Suprapubic skin (tissue), 4 donors: ENCODE measurements at regions not wholly inside any gene's neighbourhood (a gene's known extent, or its start where the extent isn't known, plus 50 kb on each side); places are given as distances from the start of the nearest gene placed in this dataset.

Experiments
- DNase-seq, 2 donors: peaks; one replicate each; pipeline ENCODE4 v3.0.0-alpha.2; 2019; ENCODE audit warnings: low spot score in 2 of 2
- H3K27ac ChIP-seq: fragments of 200-600 bp; sonication (generic); one replicate; pipeline ENCODE4 v1.5.1; 2019
- H3K27me3 ChIP-seq: fragments of 200-600 bp; sonication (generic); one replicate; pipeline ENCODE4 v1.5.1; 2019
- H3K36me3 ChIP-seq: fragments of 200-600 bp; sonication (generic); one replicate; pipeline ENCODE4 v1.5.1; 2019
- H3K4me1 ChIP-seq: fragments of 200-600 bp; sonication (generic); one replicate; pipeline ENCODE4 v1.5.1; 2019
- H3K4me3 ChIP-seq: fragments of 200-600 bp; sonication (generic); one replicate; pipeline ENCODE4 v1.5.1; 2019; ENCODE audit warnings: mild to moderate bottlenecking
- H3K9me3 ChIP-seq: fragments of 200-600 bp; sonication (generic); one replicate; pipeline ENCODE4 v1.5.1; 2019
- CTCF ChIP-seq, 2 donors: fragments of 200-600 bp in 1 of 2; fragments of 450-650 bp in 1 of 2; sonication (generic) in 1 of 2; IDR thresholded peaks; one replicate each; pipeline ENCODE4 v1.5.1; 2016 to 2019; ENCODE audit warnings: antibody characterized with exemption in 2 of 2, mild to moderate bottlenecking in 1 of 2, moderate library complexity in 1 of 2
- EP300 ChIP-seq: sonication (generic); formaldehyde crosslinking; IDR thresholded peaks from one replicate; pipeline ENCODE4 v1.6.1; 2017; ENCODE audit warnings: antibody characterized with exemption
- POLR2A ChIP-seq, 2 donors: fragments of 450-650 bp; IDR thresholded peaks; one replicate each; pipeline ENCODE4 v1.6.1; 2017; ENCODE audit warnings: antibody characterized with exemption in 2 of 2, mild to moderate bottlenecking in 2 of 2, moderate library complexity in 2 of 2
- POLR2AphosphoS5 ChIP-seq, 3 donors: sonication (generic); formaldehyde crosslinking; IDR thresholded peaks; one replicate each; pipeline ENCODE4 v1.6.1; 2017; ENCODE audit warnings: antibody characterized with exemption in 3 of 3
- WGBS: methylation state at CpG from one replicate; pipeline ENCODE4 v1.1.5; 2018; 5-methylcytosine and 5-hydroxymethylcytosine counted together

- H3K4me3 ChIP-seq, result no peak overlapping the region
- 68% methylated on average over 6 of the region's 6 CpGs for WGBS
- no peaks in the 10 kb centered on the region for H3K36me3 ChIP-seq
- H3K27ac ChIP-seq, result no peak overlapping the region
- TF ChIP-seq POLR2A (IDR thresholded peaks at IDR 0.05) (no peak), POLR2AphosphoS5 (IDR thresholded peaks at IDR 0.05) (no peak), EP300 (no peak), CTCF (IDR thresholded peaks at IDR 0.05) (no peak)
- no peaks in the 10 kb centered on the region for H3K27me3 ChIP-seq
- no peaks in the 10 kb centered on the region for H3K9me3 ChIP-seq
- no peak for DNase-seq
- no peaks in the 10 kb centered on the region for H3K4me1 ChIP-seq
These were observed 283.6 kb downstream of the TMX3 start for GRCh38 chr18:68431111-68431921.

- Histone ChIP-seq H3K36me3 (no peaks in the 10 kb centered on the region), H3K4me1 (no peaks in the 10 kb centered on the region), H3K9me3 (no peaks in the 10 kb centered on the region), H3K27me3 (no peaks in the 10 kb centered on the region), H3K4me3 (no peak overlapping the region), H3K27ac (no peak overlapping the region)
- TF ChIP-seq POLR2A (IDR thresholded peaks at IDR 0.05) (no peak), EP300 (no peak), POLR2AphosphoS5 (IDR thresholded peaks at IDR 0.05) (no peak), CTCF (IDR thresholded peaks at IDR 0.05) (no peak)
- no peak for DNase-seq
- 63% methylated on average over 2 of the region's 2 CpGs for WGBS
These were observed 285.1 kb downstream of the TMX3 start for GRCh38 chr18:68429841-68430240.

GRCh38 chr18:68429111-68429510 lies 285.8 kb downstream of the TMX3 start:
- Histone ChIP-seq H3K27me3 (no peaks in the 10 kb centered on the region), H3K27ac (no peak overlapping the region), H3K9me3 (no peaks in the 10 kb centered on the region), H3K36me3 (no peaks in the 10 kb centered on the region), H3K4me3 (no peak overlapping the region), H3K4me1 (no peaks in the 10 kb centered on the region)
- WGBS, result 85% methylated on average over 6 of the region's 6 CpGs
- no peak for DNase-seq
- TF ChIP-seq EP300, result no peak
- TF ChIP-seq POLR2A (IDR thresholded peaks at IDR 0.05), result no peak
- no peak for TF ChIP-seq CTCF (IDR thresholded peaks at IDR 0.05)
- TF ChIP-seq POLR2AphosphoS5 (IDR thresholded peaks at IDR 0.05), result no peak

GRCh38 chr18:68428661-68429060 lies 286.2 kb downstream of the TMX3 start:
- Histone ChIP-seq H3K27me3 (no peaks in the 10 kb centered on the region), H3K9me3 (no peaks in the 10 kb centered on the region), H3K36me3 (no peaks in the 10 kb centered on the region), H3K4me1 (no peaks in the 10 kb centered on the region), H3K27ac (no peak overlapping the region), H3K4me3 (no peak overlapping the region)
- WGBS, result 71% methylated on average over 2 of the region's 2 CpGs
- no peak for TF ChIP-seq POLR2AphosphoS5 (IDR thresholded peaks at IDR 0.05)
- TF ChIP-seq EP300, result no peak
- TF ChIP-seq CTCF (IDR thresholded peaks at IDR 0.05), result no peak
- TF ChIP-seq POLR2A (IDR thresholded peaks at IDR 0.05), result no peak
- DNase-seq, result no peak

- H3K27me3 ChIP-seq, result no peaks in the 10 kb centered on the region
- H3K36me3 ChIP-seq, result no peaks in the 10 kb centered on the region
- DNase-seq, result no peak
- H3K27ac ChIP-seq, result no peak overlapping the region
- H3K4me3 ChIP-seq, result no peak overlapping the region
- no peaks in the 10 kb centered on the region for H3K4me1 ChIP-seq
- whole genome bisulfite sequencing, result 24% methylated on average over 2 of the region's 2 CpGs
- H3K9me3 ChIP-seq, result no peaks in the 10 kb centered on the region
- TF ChIP-seq POLR2A (IDR thresholded peaks at IDR 0.05) (no peak), CTCF (IDR thresholded peaks at IDR 0.05) (no peak), POLR2AphosphoS5 (IDR thresholded peaks at IDR 0.05) (no peak), EP300 (no peak)
These were observed 286.9 kb downstream of the TMX3 start for GRCh38 chr18:68427951-68428401.
